Mesendoderm (in vitro differentiated cells): ENCODE measurements at regions not wholly inside any gene's neighbourhood (a gene's known extent, or its start where the extent isn't known, plus 50 kb on each side); places are given as distances from the start of the nearest gene placed in this dataset.

ENCODE experiments used
- DNase-seq: peaks from one replicate; pipeline ENCODE4 v3.0.0; 2013
- H2AK5ac ChIP-seq: 2 replicates; pipeline ENCODE4 v1.6.1; 2013; ENCODE audit warnings: low read length, inconsistent platforms
- H2BK120ac ChIP-seq: 2 replicates; pipeline ENCODE4 v1.6.1; 2013; ENCODE audit warnings: low read depth, mild to moderate bottlenecking, low read length, moderate library complexity, mixed read lengths
- H2BK15ac ChIP-seq: replicated peaks from 2 replicates; pipeline ENCODE4 v1.6.1; 2013; ENCODE audit warnings: low read depth, mild to moderate bottlenecking, moderate library complexity
- H2BK5ac ChIP-seq: 2 replicates; pipeline ENCODE4 v1.6.1; 2013; ENCODE audit warnings: low read length, inconsistent platforms
- H3K18ac ChIP-seq: 2 replicates; pipeline ENCODE4 v1.6.1; 2013; ENCODE audit warnings: mild to moderate bottlenecking, low read length, mixed read lengths
- H3K23ac ChIP-seq: one replicate; pipeline ENCODE4 v1.6.1; 2013; ENCODE audit warnings: low read length
- H3K27ac ChIP-seq: 2 replicates; pipeline ENCODE4 v1.5.1; 2013; ENCODE audit warnings: low read depth, mild to moderate bottlenecking, inconsistent platforms, low read length, moderate library complexity
- H3K27me3 ChIP-seq: 2 replicates; pipeline ENCODE4 v1.6.1; 2013; ENCODE audit warnings: low read length, control low read depth, mild to moderate bottlenecking, inconsistent platforms; ENCODE audit not compliant: insufficient read depth, poor library complexity
- H3K36me3 ChIP-seq: 2 replicates; pipeline ENCODE4 v1.6.1; 2013; ENCODE audit warnings: low read length, inconsistent platforms; ENCODE audit not compliant: control insufficient read depth, insufficient read depth
- H3K4ac ChIP-seq: one replicate; pipeline ENCODE4 v1.6.1; 2013; ENCODE audit warnings: low read depth, mild to moderate bottlenecking, low read length, moderate library complexity
- H3K4me1 ChIP-seq: 2 replicates; pipeline ENCODE4 v1.6.1; 2013; ENCODE audit warnings: low read depth, low read length, inconsistent platforms; ENCODE audit not compliant: control insufficient read depth
- H3K4me2 ChIP-seq: 2 replicates; pipeline ENCODE4 v1.6.1; 2013; ENCODE audit warnings: low read length
- H3K4me3 ChIP-seq: 2 replicates; pipeline ENCODE4 v1.5.1; 2013; ENCODE audit warnings: mild to moderate bottlenecking, low read length
- H3K56ac ChIP-seq: one replicate; pipeline ENCODE4 v1.6.1; 2013; ENCODE audit warnings: low read length
- H3K79me1 ChIP-seq: 2 replicates; pipeline ENCODE4 v1.6.1; 2013; ENCODE audit warnings: low read length, inconsistent platforms
- H3K79me2 ChIP-seq: 2 replicates; pipeline ENCODE4 v1.6.1; 2013; ENCODE audit warnings: mild to moderate bottlenecking, low read length; ENCODE audit not compliant: control insufficient read depth, insufficient read depth
- H3K9ac ChIP-seq: 2 replicates; pipeline ENCODE4 v1.6.1; 2013; ENCODE audit warnings: low read length, inconsistent platforms
- H4K5ac ChIP-seq: one replicate; pipeline ENCODE4 v1.6.1; 2013; ENCODE audit warnings: low read length
- H4K8ac ChIP-seq: one replicate; pipeline ENCODE4 v1.6.1; 2013; ENCODE audit warnings: low read depth, mild to moderate bottlenecking, control low read depth, low read length, moderate library complexity
- WGBS: extraction: QIAGEN DNeasy Blood & Tissue Kit; methylation state at CpG from one replicate; pipeline ENCODE4 v1.1.7; 2013; ENCODE audit warnings: low lambda C conversion rate, missing lambda C conversion rate; ENCODE audit not compliant: insufficient coverage; ENCODE audit errors: extremely low coverage; 5-methylcytosine and 5-hydroxymethylcytosine counted together

GRCh38 chr13:76732367-76732766 lies 153.8 kb downstream of the KCTD12 start:
- H3K4ac ChIP-seq: no peak overlapping the region
- H3K79me1 ChIP-seq: no peaks in the 10 kb centered on the region
- no peak overlapping the region for H3K9ac ChIP-seq
- no peak overlapping the region for H2BK120ac ChIP-seq
- H3K4me2 ChIP-seq: no peak overlapping the region
- H3K27ac ChIP-seq: no peak overlapping the region
- no peak overlapping the region for H4K5ac ChIP-seq
- no CpG with 5 or more reads among the region's 2 CpGs for WGBS
- no peaks in the 10 kb centered on the region for H3K4me1 ChIP-seq
- H3K4me3 ChIP-seq: no peak overlapping the region
- no peak overlapping the region for H2BK15ac ChIP-seq
- no peak for DNase-seq
- H4K8ac ChIP-seq: no peak overlapping the region
- no peak overlapping the region for H3K18ac ChIP-seq
- no peak overlapping the region for H2BK5ac ChIP-seq
- H2AK5ac ChIP-seq: no peak overlapping the region
- H3K23ac ChIP-seq: no peak overlapping the region
- no peaks in the 10 kb centered on the region for H3K36me3 ChIP-seq
- no peak overlapping the region for H3K56ac ChIP-seq
- H3K27me3 ChIP-seq: no peaks in the 10 kb centered on the region
- H3K79me2 ChIP-seq: no peaks in the 10 kb centered on the region

GRCh38 chr13:76730220-76730619 lies 156.0 kb downstream of the KCTD12 start:
- Histone ChIP-seq H2AK5ac (no peak overlapping the region), H3K79me2 (no peaks in the 10 kb centered on the region), H3K27me3 (no peaks in the 10 kb centered on the region), H3K9ac (no peak overlapping the region), H3K79me1 (no peaks in the 10 kb centered on the region), H4K8ac (no peak overlapping the region), H2BK120ac (no peak overlapping the region), H2BK15ac (no peak overlapping the region), H3K18ac (no peak overlapping the region), H3K4ac (no peak overlapping the region), H3K27ac (no peak overlapping the region), H3K4me1 (no peaks in the 10 kb centered on the region), H3K4me3 (no peak overlapping the region), H3K36me3 (no peaks in the 10 kb centered on the region), H2BK5ac (no peak overlapping the region), H3K56ac (no peak overlapping the region), H3K23ac (no peak overlapping the region), H4K5ac (no peak overlapping the region), H3K4me2 (no peak overlapping the region)
- no peak for DNase-seq
- no CpG with 5 or more reads among the region's 4 CpGs for WGBS

- no peak overlapping the region for H3K4me3 ChIP-seq
- no peak overlapping the region for H3K4ac ChIP-seq
- H3K79me1 ChIP-seq: no peaks in the 10 kb centered on the region
- H3K56ac ChIP-seq: no peak overlapping the region
- no CpG with 5 or more reads among the region's 1 CpG for WGBS
- H3K36me3 ChIP-seq: no peaks in the 10 kb centered on the region
- H2BK5ac ChIP-seq: no peak overlapping the region
- H3K18ac ChIP-seq: no peak overlapping the region
- H3K4me2 ChIP-seq: no peak overlapping the region
- no peaks in the 10 kb centered on the region for H3K27me3 ChIP-seq
- no peak overlapping the region for H3K23ac ChIP-seq
- H2BK120ac ChIP-seq: no peak overlapping the region
- H3K9ac ChIP-seq: no peak overlapping the region
- H4K5ac ChIP-seq: no peak overlapping the region
- H3K27ac ChIP-seq: no peak overlapping the region
- no peaks in the 10 kb centered on the region for H3K4me1 ChIP-seq
- no peak overlapping the region for H2AK5ac ChIP-seq
- no peak overlapping the region for H2BK15ac ChIP-seq
- no peak for DNase-seq
- no peaks in the 10 kb centered on the region for H3K79me2 ChIP-seq
- H4K8ac ChIP-seq: no peak overlapping the region
Observed at GRCh38 chr13:76729691-76730090, 156.5 kb downstream of the KCTD12 start.

GRCh38 chr13:76725896-76726295 lies 160.3 kb downstream of the KCTD12 start:
- Histone ChIP-seq H4K5ac (no peak overlapping the region), H4K8ac (no peak overlapping the region), H3K4me3 (no peak overlapping the region), H3K4ac (no peak overlapping the region), H3K23ac (no peak overlapping the region), H2BK120ac (no peak overlapping the region), H2BK5ac (no peak overlapping the region), H3K18ac (no peak overlapping the region), H3K27ac (no peak overlapping the region), H3K79me2 (no peaks in the 10 kb centered on the region), H3K27me3 (no peaks in the 10 kb centered on the region), H3K9ac (no peak overlapping the region), H2BK15ac (no peak overlapping the region), H3K4me1 (peaks cover 2% of the 10 kb centered on the region), H3K36me3 (no peaks in the 10 kb centered on the region), H3K56ac (no peak overlapping the region), H3K79me1 (no peaks in the 10 kb centered on the region), H3K4me2 (no peak overlapping the region), H2AK5ac (no peak overlapping the region)
- WGBS: no CpG with 5 or more reads among the region's 1 CpG
- DNase-seq: no peak

- Histone ChIP-seq H3K9ac (no peak overlapping the region), H3K4me3 (no peak overlapping the region), H2BK5ac (no peak overlapping the region), H3K36me3 (no peaks in the 10 kb centered on the region), H3K4me2 (no peak overlapping the region), H3K23ac (no peak overlapping the region), H3K56ac (no peak overlapping the region), H3K79me2 (no peaks in the 10 kb centered on the region), H2BK120ac (no peak overlapping the region), H3K4ac (no peak overlapping the region), H4K8ac (no peak overlapping the region), H3K27me3 (no peaks in the 10 kb centered on the region), H3K4me1 (peaks cover 2% of the 10 kb centered on the region), H3K79me1 (no peaks in the 10 kb centered on the region), H2BK15ac (no peak overlapping the region), H3K18ac (no peak overlapping the region), H2AK5ac (no peak overlapping the region), H4K5ac (no peak overlapping the region), H3K27ac (no peak overlapping the region)
- DNase-seq: no peak
- WGBS: no CpG with 5 or more reads among the region's 1 CpG
Observed at GRCh38 chr13:76725211-76725610, 161.0 kb downstream of the KCTD12 start.

- H3K9ac ChIP-seq: no peak overlapping the region
- H3K56ac ChIP-seq: no peak overlapping the region
- H3K18ac ChIP-seq: no peak overlapping the region
- H3K4ac ChIP-seq: no peak overlapping the region
- H3K36me3 ChIP-seq: no peaks in the 10 kb centered on the region
- H3K4me3 ChIP-seq: no peak overlapping the region
- H3K27me3 ChIP-seq: no peaks in the 10 kb centered on the region
- no peak overlapping the region for H2BK5ac ChIP-seq
- H2BK120ac ChIP-seq: no peak overlapping the region
- H3K23ac ChIP-seq: no peak overlapping the region
- H3K27ac ChIP-seq: no peak overlapping the region
- H2BK15ac ChIP-seq: no peak overlapping the region
- no peak overlapping the region for H3K4me2 ChIP-seq
- H2AK5ac ChIP-seq: no peak overlapping the region
- no peak overlapping the region for H4K8ac ChIP-seq
- no peak overlapping the region for H4K5ac ChIP-seq
- WGBS: no CpG with 5 or more reads among the region's 2 CpGs
- H3K79me2 ChIP-seq: no peaks in the 10 kb centered on the region
- H3K79me1 ChIP-seq: no peaks in the 10 kb centered on the region
- H3K4me1 ChIP-seq: peaks cover 2% of the 10 kb centered on the region
- no peak for DNase-seq
Observed at GRCh38 chr13:76724421-76724820, 161.8 kb downstream of the KCTD12 start.
